HEK293 (cell line): ENCODE measurements at regions not wholly inside any gene's neighbourhood (a gene's known extent, or its start where the extent isn't known, plus 50 kb on each side); places are given as distances from the start of the nearest gene placed in this dataset.

Experiments used
- CTCF ChIA-PET: fragments of 350-600 bp; formaldehyde crosslinking; extraction: SDS; loops from one replicate; lab custom pipeline; 2021; ENCODE audit warnings: antibody characterized with exemption; lab: Yijun Ruan, JAX
- POLR2A ChIA-PET: fragments of 300-600 bp; formaldehyde crosslinking; extraction: SDS; loops from one replicate; lab custom pipeline; 2020; ENCODE audit warnings: antibody characterized with exemption, inconsistent platforms; lab: Yijun Ruan, JAX
- H3K27ac ChIP-seq: fragments of 200-500 bp; sonication (Bioruptor generic); 2 replicates; pipeline ENCODE4 v1.5.1; 2014; ENCODE audit warnings: low read depth, low read length, control low read depth, inconsistent platforms; ENCODE audit errors: extremely low read depth
- H3K36me3 ChIP-seq, 2 experiments: fragments of 200-500 bp in 1 of 2; sonication (Bioruptor generic) in 1 of 2; 1 replicate in 1 of 2; 2 replicates in 1 of 2; pipeline ENCODE4 v1.5.1; 2014 to 2017; ENCODE audit warnings: inconsistent platforms in 2 of 2, low read length in 2 of 2; ENCODE audit not compliant: control insufficient read depth in 2 of 2, insufficient read depth in 1 of 2
- H3K4me1 ChIP-seq: fragments of 200-500 bp; sonication (Bioruptor generic); 2 replicates; pipeline ENCODE4 v1.5.1; 2014; ENCODE audit warnings: mild to moderate bottlenecking, low read length, inconsistent platforms; ENCODE audit not compliant: control insufficient read depth, insufficient read depth
- H3K4me3 ChIP-seq: 2 replicates; pipeline ENCODE4 v1.5.1; 2011; ENCODE audit warnings: low read depth, mild to moderate bottlenecking, control low read depth, low read length, moderate library complexity
- H3K9me3 ChIP-seq: fragments of 200-500 bp; sonication (Bioruptor generic); 2 replicates; pipeline ENCODE4 v1.5.1; 2014; ENCODE audit warnings: low read depth, low read length, inconsistent platforms; ENCODE audit not compliant: control insufficient read depth, insufficient read depth
- BCL11B ChIP-seq: fragments of 450-650 bp; formaldehyde crosslinking; IDR thresholded peaks from 2 replicates; pipeline ENCODE4 v1.5.1; 2016; ENCODE audit warnings: low read depth, missing biosample characterization, missing genetic modification characterization
- GFI1B ChIP-seq: fragments of 450-650 bp; formaldehyde crosslinking; IDR thresholded peaks from 2 replicates; pipeline ENCODE4 v1.5.1; 2016; ENCODE audit warnings: missing biosample characterization, missing genetic modification characterization
- GLI2 ChIP-seq: fragments of 450-650 bp; formaldehyde crosslinking; IDR thresholded peaks from 2 replicates; pipeline ENCODE4; 2017; ENCODE audit warnings: missing biosample characterization, missing genetic modification characterization, low read depth, borderline replicate concordance
- GLI4 ChIP-seq: fragments of 450-650 bp; formaldehyde crosslinking; IDR thresholded peaks from 2 replicates; pipeline ENCODE4 v1.5.1; 2016; ENCODE audit warnings: missing biosample characterization, missing genetic modification characterization
- RBAK ChIP-seq: fragments of 450-650 bp; formaldehyde crosslinking; IDR thresholded peaks from 2 replicates; pipeline ENCODE4 v1.5.1; 2016; ENCODE audit warnings: missing biosample characterization, missing genetic modification characterization
- SETDB1 ChIP-seq: IDR thresholded peaks from one replicate; pipeline ENCODE4 v1.6.1; 2017; ENCODE audit warnings: mild to moderate bottlenecking, low read length, moderate library complexity, mixed read lengths; ENCODE audit not compliant: insufficient read length
- TCF7L2 ChIP-seq: IDR thresholded peaks from 2 replicates; pipeline ENCODE4 v1.6.1; 2011; ENCODE audit warnings: low read depth, mild to moderate bottlenecking, inconsistent platforms, low read length, moderate library complexity, borderline replicate concordance
- ZBTB1 ChIP-seq: fragments of 450-650 bp; formaldehyde crosslinking; IDR thresholded peaks from 2 replicates; pipeline ENCODE4 v1.5.1; 2016; ENCODE audit warnings: missing biosample characterization, missing genetic modification characterization
- ZEB2 ChIP-seq: fragments of 450-650 bp; formaldehyde crosslinking; IDR thresholded peaks from 2 replicates; pipeline ENCODE4 v1.5.1; 2016; ENCODE audit warnings: missing biosample characterization, missing genetic modification characterization
- ZFP3 ChIP-seq: fragments of 450-650 bp; formaldehyde crosslinking; IDR thresholded peaks from 2 replicates; pipeline ENCODE4 v1.5.1; 2016; ENCODE audit warnings: low read depth, missing biosample characterization, missing genetic modification characterization
- ZNF140 ChIP-seq: fragments of 450-650 bp; formaldehyde crosslinking; IDR thresholded peaks from 2 replicates; pipeline ENCODE4 v1.5.1; 2016; ENCODE audit warnings: missing biosample characterization, missing genetic modification characterization
- ZNF202 ChIP-seq: fragments of 450-650 bp; formaldehyde crosslinking; IDR thresholded peaks from 2 replicates; pipeline ENCODE4 v1.5.1; 2016; ENCODE audit warnings: missing biosample characterization, missing genetic modification characterization, borderline replicate concordance
- ZNF354C ChIP-seq: fragments of 450-650 bp; formaldehyde crosslinking; IDR thresholded peaks from 2 replicates; pipeline ENCODE4 v1.5.1; 2016; ENCODE audit warnings: missing biosample characterization, missing genetic modification characterization, low read depth, borderline replicate concordance
- ZNF394 ChIP-seq: fragments of 450-650 bp; formaldehyde crosslinking; IDR thresholded peaks from 2 replicates; pipeline ENCODE4 v1.5.1; 2016; ENCODE audit warnings: missing biosample characterization, missing genetic modification characterization, mild to moderate bottlenecking, moderate library complexity, borderline replicate concordance
- ZNF561 ChIP-seq: fragments of 450-650 bp; IDR thresholded peaks from 2 replicates; pipeline ENCODE4 v1.5.1; 2018; ENCODE audit warnings: missing biosample characterization, missing genetic modification characterization, borderline replicate concordance
- ZNF837 ChIP-seq: fragments of 450-650 bp; formaldehyde crosslinking; IDR thresholded peaks from 2 replicates; pipeline ENCODE4 v1.5.1; 2016; ENCODE audit warnings: missing biosample characterization, missing genetic modification characterization
- ZSCAN23 ChIP-seq: fragments of 450-650 bp; formaldehyde crosslinking; IDR thresholded peaks from 2 replicates; pipeline ENCODE4 v1.5.1; 2016; ENCODE audit warnings: missing biosample characterization, missing genetic modification characterization
- TF ChIP-seq, protein P1 (sequence below): fragments of 450-650 bp; formaldehyde crosslinking; IDR thresholded peaks from 2 replicates; pipeline ENCODE4 v1.5.1; 2016; ENCODE audit warnings: missing biosample characterization, missing genetic modification characterization
- TF ChIP-seq, protein P2 (sequence below): fragments of 450-650 bp; formaldehyde crosslinking; IDR thresholded peaks from 2 replicates; pipeline ENCODE4; 2016; ENCODE audit warnings: missing biosample characterization, missing genetic modification characterization
- TF ChIP-seq, protein P3 (sequence below): fragments of 450-650 bp; formaldehyde crosslinking; IDR thresholded peaks from 2 replicates; pipeline ENCODE4 v1.5.1; 2016; ENCODE audit warnings: missing biosample characterization, missing genetic modification characterization, borderline replicate concordance
- TF ChIP-seq, protein P4 (sequence below): fragments of 450-650 bp; formaldehyde crosslinking; IDR thresholded peaks from 2 replicates; pipeline ENCODE4 v1.5.1; 2016; ENCODE audit warnings: missing biosample characterization, missing genetic modification characterization
- TF ChIP-seq, protein P5 (sequence below): fragments of 450-650 bp; formaldehyde crosslinking; IDR thresholded peaks from 2 replicates; pipeline ENCODE4 v1.5.1; 2016; ENCODE audit warnings: missing biosample characterization, missing genetic modification characterization
- TF ChIP-seq, protein P6 (sequence below): sonication (generic); formaldehyde crosslinking; IDR thresholded peaks from 2 replicates; pipeline ENCODE4 v1.8.1; 2022; ENCODE audit warnings: mild to moderate bottlenecking, moderate library complexity, missing genetic modification reagents

DNA sequence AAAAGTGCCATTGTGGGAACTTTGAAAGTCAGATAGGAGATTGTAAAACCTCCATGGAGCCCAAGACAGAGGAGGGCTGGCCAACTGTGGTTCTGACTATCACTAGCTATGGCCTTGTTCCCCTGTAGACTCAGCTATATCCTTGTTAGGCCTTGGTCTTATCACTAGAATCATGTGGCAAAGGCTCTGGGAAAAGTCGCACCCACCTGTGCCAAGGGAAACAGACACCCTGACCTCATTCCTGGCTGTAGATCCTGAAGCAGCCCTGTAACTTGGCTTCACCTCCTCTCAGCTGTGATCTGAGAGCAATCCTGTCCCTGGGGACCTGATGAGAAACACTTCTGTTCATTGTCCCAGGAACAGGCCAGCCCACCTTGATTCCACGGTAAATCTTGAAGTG is 566.2 kb downstream of the TMEM135 start (continued):
- TF ChIP-seq ZFP3 (tag by site-specific recombination) (no peak), ZNF202 (tag by site-specific recombination) (no peak), ZNF140 (tag by site-specific recombination) (no peak)

DNA sequence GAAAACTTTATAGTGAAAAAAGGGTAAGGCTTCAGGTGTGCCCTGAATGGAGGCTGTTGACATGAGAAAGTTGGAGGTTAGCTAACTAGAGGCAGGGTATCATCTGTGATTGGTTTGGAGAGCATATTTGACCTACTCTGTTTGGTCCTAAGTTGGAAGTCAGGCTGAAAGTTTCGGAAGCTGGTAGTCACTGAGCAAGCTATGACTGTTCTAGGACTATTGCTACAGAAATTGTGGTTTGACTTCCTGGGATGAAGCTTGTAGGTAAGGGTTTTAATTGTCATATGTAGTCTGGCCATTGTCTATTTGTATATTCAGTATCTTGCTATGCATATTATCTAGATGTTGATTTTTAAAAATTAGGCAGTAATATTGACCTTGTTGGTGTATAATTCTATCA is 565.0 kb downstream of the TMEM135 start:
- no peak overlapping the region for H3K4me3 ChIP-seq
- CTCF ChIA-PET = interaction anchor here (0.5 to 0.6 kb wide), 2 partner anchors 79 to 1241 kb away, joined by 3 read pairs; no protein-coding TSS in a partner anchor
- H3K9me3 ChIP-seq = no peaks in the 10 kb centered on the region
- no peaks in the 10 kb centered on the region for H3K4me1 ChIP-seq
- POLR2A ChIA-PET = no interaction called here
- H3K27ac ChIP-seq = no peak overlapping the region
- no peaks in the 10 kb centered on the region for H3K36me3 ChIP-seq
- TF ChIP-seq RBAK = no peak
- TF ChIP-seq, protein P1, sequence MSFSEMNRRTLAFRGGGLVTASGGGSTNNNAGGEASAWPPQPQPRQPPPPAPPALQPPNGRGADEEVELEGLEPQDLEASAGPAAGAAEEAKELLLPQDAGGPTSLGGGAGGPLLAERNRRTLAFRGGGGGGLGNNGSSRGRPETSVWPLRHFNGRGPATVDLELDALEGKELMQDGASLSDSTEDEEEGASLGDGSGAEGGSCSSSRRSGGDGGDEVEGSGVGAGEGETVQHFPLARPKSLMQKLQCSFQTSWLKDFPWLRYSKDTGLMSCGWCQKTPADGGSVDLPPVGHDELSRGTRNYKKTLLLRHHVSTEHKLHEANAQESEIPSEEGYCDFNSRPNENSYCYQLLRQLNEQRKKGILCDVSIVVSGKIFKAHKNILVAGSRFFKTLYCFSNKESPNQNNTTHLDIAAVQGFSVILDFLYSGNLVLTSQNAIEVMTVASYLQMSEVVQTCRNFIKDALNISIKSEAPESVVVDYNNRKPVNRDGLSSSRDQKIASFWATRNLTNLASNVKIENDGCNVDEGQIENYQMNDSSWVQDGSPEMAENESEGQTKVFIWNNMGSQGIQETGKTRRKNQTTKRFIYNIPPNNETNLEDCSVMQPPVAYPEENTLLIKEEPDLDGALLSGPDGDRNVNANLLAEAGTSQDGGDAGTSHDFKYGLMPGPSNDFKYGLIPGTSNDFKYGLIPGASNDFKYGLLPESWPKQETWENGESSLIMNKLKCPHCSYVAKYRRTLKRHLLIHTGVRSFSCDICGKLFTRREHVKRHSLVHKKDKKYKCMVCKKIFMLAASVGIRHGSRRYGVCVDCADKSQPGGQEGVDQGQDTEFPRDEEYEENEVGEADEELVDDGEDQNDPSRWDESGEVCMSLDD (tag by site-specific recombination) = no peak
- no peak for TF ChIP-seq ZNF354C (tag by site-specific recombination)
- TF ChIP-seq ZNF561 = no peak
- TF ChIP-seq, protein P2, sequence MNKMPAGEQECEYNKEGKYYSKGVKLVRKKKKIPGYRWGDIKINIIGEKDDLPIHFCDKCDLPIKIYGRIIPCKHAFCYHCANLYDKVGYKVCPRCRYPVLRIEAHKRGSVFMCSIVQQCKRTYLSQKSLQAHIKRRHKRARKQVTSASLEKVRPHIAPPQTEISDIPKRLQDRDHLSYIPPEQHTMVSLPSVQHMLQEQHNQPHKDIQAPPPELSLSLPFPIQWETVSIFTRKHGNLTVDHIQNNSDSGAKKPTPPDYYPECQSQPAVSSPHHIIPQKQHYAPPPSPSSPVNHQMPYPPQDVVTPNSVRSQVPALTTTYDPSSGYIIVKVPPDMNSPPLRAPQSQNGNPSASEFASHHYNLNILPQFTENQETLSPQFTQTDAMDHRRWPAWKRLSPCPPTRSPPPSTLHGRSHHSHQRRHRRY (tag by site-specific recombination) = no peak

DNA sequence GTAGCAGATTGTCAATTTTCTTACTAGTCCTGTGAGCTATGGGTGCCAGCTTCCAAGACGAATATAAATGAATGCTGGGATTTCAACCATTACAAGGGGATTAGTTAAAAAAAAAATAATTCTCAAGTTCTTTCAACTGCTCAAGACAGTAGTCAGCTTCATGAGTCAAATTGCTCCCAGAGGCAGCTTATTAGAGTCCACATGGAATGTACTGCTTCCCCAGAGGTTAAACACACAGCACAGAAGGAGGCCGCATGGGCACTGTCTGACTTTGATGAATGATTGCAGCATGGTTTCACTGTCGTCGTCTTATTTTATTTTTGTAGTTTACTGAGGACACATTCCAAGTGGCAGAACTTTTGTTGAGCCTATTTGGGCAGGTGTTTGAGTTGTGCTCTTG is 563.2 kb downstream of the TMEM135 start:
- CTCF ChIA-PET = no interaction called here

More for the DNA sequence above, 563.2 kb downstream of the TMEM135 start:
- Histone ChIP-seq H3K36me3 (no peaks in the 10 kb centered on the region), H3K9me3 (no peaks in the 10 kb centered on the region)
- TF ChIP-seq ZNF140 (tag by site-specific recombination) (no peak), ZNF394 (tag by site-specific recombination) (no peak), ZSCAN23 (tag by site-specific recombination) (no peak), ZEB2 (tag by site-specific recombination) (no peak), ZBTB1 (tag by site-specific recombination) (no peak), SETDB1 (no peak), TCF7L2 (no peak), BCL11B (tag by site-specific recombination) (no peak), GFI1B (tag by site-specific recombination) (no peak), GLI4 (tag by site-specific recombination) (no peak), ZNF837 (tag by site-specific recombination) (no peak), GLI2 (no peak)
- TF ChIP-seq, protein P3, sequence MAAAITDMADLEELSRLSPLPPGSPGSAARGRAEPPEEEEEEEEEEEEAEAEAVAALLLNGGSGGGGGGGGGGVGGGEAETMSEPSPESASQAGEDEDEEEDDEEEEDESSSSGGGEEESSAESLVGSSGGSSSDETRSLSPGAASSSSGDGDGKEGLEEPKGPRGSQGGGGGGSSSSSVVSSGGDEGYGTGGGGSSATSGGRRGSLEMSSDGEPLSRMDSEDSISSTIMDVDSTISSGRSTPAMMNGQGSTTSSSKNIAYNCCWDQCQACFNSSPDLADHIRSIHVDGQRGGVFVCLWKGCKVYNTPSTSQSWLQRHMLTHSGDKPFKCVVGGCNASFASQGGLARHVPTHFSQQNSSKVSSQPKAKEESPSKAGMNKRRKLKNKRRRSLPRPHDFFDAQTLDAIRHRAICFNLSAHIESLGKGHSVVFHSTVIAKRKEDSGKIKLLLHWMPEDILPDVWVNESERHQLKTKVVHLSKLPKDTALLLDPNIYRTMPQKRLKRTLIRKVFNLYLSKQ = no peak
- TF ChIP-seq, protein P4, sequence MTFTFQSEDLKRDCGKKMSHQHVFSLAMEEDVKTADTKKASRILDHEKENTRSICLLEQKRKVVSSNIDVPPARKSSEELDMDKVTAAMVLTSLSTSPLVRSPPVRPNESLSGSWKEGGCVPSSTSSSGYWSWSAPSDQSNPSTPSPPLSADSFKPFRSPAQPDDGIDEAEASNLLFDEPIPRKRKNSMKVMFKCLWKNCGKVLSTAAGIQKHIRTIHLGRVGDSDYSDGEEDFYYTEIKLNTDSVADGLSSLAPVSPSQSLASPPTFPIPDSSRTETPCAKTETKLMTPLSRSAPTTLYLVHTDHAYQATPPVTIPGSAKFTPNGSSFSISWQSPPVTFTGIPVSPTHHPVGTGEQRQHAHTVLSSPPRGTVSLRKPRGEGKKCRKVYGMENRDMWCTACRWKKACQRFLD = no peak
- TF ChIP-seq, protein P5, sequence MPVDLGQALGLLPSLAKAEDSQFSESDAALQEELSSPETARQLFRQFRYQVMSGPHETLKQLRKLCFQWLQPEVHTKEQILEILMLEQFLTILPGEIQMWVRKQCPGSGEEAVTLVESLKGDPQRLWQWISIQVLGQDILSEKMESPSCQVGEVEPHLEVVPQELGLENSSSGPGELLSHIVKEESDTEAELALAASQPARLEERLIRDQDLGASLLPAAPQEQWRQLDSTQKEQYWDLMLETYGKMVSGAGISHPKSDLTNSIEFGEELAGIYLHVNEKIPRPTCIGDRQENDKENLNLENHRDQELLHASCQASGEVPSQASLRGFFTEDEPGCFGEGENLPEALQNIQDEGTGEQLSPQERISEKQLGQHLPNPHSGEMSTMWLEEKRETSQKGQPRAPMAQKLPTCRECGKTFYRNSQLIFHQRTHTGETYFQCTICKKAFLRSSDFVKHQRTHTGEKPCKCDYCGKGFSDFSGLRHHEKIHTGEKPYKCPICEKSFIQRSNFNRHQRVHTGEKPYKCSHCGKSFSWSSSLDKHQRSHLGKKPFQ (tag by site-specific recombination) = no peak
- TF ChIP-seq, protein P6, sequence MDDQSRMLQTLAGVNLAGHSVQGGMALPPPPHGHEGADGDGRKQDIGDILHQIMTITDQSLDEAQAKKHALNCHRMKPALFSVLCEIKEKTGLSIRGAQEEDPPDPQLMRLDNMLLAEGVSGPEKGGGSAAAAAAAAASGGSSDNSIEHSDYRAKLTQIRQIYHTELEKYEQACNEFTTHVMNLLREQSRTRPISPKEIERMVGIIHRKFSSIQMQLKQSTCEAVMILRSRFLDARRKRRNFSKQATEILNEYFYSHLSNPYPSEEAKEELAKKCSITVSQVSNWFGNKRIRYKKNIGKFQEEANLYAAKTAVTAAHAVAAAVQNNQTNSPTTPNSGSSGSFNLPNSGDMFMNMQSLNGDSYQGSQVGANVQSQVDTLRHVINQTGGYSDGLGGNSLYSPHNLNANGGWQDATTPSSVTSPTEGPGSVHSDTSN (CRISPR knock-in tag) = no peak
- TF ChIP-seq, all 188 proteins: peak for 0
- Histone ChIP-seq H3K4me3 (no peak overlapping the region), H3K27ac (no peak overlapping the region), H3K4me1 (no peaks in the 10 kb centered on the region)
- POLR2A ChIA-PET = no interaction called here
